ENCODE measurements at regions not wholly inside any gene's neighbourhood (a gene's known extent, or its start where the extent isn't known, plus 50 kb on each side); places are given as distances from the start of the nearest gene placed in this dataset.
A peak's percentile ranks its signal among the peaks of the same experiment; 100 is the strongest.

DNA sequence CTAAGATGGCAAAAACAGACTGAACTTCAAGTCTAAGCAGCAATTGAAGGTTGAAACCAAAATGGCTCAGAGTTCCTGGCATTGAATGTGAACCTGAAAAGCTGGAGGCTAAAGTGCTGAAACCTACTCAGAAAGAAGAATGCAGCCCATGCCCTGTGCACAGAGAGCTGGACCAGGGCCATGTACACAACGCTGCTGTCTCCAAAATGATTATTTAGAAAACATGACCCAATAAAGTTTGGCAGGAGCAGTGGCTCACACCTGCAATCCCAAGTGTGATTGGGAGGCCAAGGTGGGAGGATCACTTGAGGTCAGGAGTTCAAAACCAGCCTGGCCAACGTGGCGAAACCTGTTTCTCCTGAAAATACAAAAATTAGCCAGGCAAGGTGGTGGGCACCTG, 158.9 kb downstream of the AKR1D1 start (continued):
- TF ChIP-seq ZNF398 (tag by site-specific recombination; IDR thresholded peaks at IDR 0.05) (no peak), MEIS1 (CRISPR knock-in tag; IDR thresholded peaks at IDR 0.05; ENCODE audit: borderline replicate concordance) (no peak), ZNF555 (tag by site-specific recombination; conservative IDR thresholded peaks at IDR 0.05) (no peak)
- TF ChIP-seq, protein P1, sequence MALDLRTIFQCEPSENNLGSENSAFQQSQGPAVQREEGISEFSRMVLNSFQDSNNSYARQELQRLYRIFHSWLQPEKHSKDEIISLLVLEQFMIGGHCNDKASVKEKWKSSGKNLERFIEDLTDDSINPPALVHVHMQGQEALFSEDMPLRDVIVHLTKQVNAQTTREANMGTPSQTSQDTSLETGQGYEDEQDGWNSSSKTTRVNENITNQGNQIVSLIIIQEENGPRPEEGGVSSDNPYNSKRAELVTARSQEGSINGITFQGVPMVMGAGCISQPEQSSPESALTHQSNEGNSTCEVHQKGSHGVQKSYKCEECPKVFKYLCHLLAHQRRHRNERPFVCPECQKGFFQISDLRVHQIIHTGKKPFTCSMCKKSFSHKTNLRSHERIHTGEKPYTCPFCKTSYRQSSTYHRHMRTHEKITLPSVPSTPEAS (tag by site-specific recombination; IDR thresholded peaks at IDR 0.05): no peak

DNA sequence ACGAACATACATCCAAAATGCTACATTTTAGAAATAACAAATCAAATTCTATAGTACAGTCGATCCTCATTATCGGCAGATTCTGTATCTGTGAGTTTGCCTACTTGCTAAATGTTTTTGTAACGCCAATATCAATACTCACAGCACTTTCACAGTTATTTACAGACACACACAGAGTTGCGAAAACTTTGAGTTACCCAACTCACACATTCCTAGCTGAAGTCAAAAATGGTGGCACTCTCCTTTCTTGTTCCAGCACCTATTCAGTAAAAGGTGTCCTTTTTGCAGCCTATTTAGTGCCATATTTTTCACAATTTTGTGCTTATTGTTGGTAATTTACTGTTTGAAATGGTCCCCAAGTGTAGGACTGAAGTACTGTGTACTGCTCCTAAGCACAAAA, 161.7 kb downstream of the AKR1D1 start:
- ChIA-PET CTCF (interaction anchor here (0.6 kb wide), 1 partner anchor 77 kb away, joined by 4 read pairs; no protein-coding TSS in a partner anchor), POLR2A (no interaction called here)
- no peak for TF ChIP-seq ZNF544 (tag by site-specific recombination; IDR thresholded peaks at IDR 0.05)
- TF ChIP-seq KLF7 (tag by site-specific recombination; IDR thresholded peaks at IDR 0.05; ENCODE audit: borderline replicate concordance): no peak
- TF ChIP-seq ZNF449 (tag by site-specific recombination; IDR thresholded peaks at IDR 0.05): no peak
- TF ChIP-seq ZNF610 (tag by site-specific recombination; IDR thresholded peaks at IDR 0.05; ENCODE audit: borderline replicate concordance): no peak
- no peak for TF ChIP-seq OSR2 (tag by site-specific recombination; IDR thresholded peaks at IDR 0.05)
- no peak for TF ChIP-seq ZNF112 (tag by site-specific recombination; IDR thresholded peaks at IDR 0.05)
- no peak overlapping the region for H3K27ac ChIP-seq (ENCODE audit: extremely low read depth, low read depth, low read length)
- H3K36me3 ChIP-seq (ENCODE audit: control insufficient read depth in 2 of 2, insufficient read depth in 1 of 2, low read length in 2 of 2): no peaks in the 10 kb centered on the region
- no peak overlapping the region for H3K4me3 ChIP-seq (ENCODE audit: low read depth, low read length)
- H3K9me3 ChIP-seq (ENCODE audit: control insufficient read depth, insufficient read depth, low read depth, low read length): no peaks in the 10 kb centered on the region
- H3K4me1 ChIP-seq (ENCODE audit: control insufficient read depth, insufficient read depth, low read length): no peaks in the 10 kb centered on the region

GRCh38 chr7:138238734-138239659, 162.7 kb downstream of the AKR1D1 start:
- CTCF ChIA-PET: no interaction called here
- no peak overlapping the region for H3K27ac ChIP-seq (ENCODE audit: extremely low read depth, low read depth, low read length)

GRCh38 chr7:138243430-138243829, 167.2 kb downstream of the AKR1D1 start:
- TF ChIP-seq TRIM28 (IDR thresholded peaks at IDR 0.05; ENCODE audit: borderline replicate concordance, low read length): peak; percentile 82
- no peak for TF ChIP-seq ZNF544 (tag by site-specific recombination; IDR thresholded peaks at IDR 0.05)
- CTCF ChIA-PET: no interaction called here
- no peaks in the 10 kb centered on the region for H3K36me3 ChIP-seq (ENCODE audit: control insufficient read depth in 2 of 2, insufficient read depth in 1 of 2, low read length in 2 of 2)
- no peaks in the 10 kb centered on the region for H3K4me1 ChIP-seq (ENCODE audit: control insufficient read depth, insufficient read depth, low read length)
- POLR2A ChIA-PET: no interaction called here
- H3K4me3 ChIP-seq (ENCODE audit: low read depth, low read length): no peak overlapping the region
- H3K9me3 ChIP-seq (ENCODE audit: control insufficient read depth, insufficient read depth, low read depth, low read length): no peaks in the 10 kb centered on the region
- no peak overlapping the region for H3K27ac ChIP-seq (ENCODE audit: extremely low read depth, low read depth, low read length)

More at GRCh38 chr7:138238734-138239659, 162.7 kb downstream of the AKR1D1 start:
- Histone ChIP-seq H3K4me3 (ENCODE audit: low read depth, low read length) (no peak overlapping the region), H3K4me1 (ENCODE audit: control insufficient read depth, insufficient read depth, low read length) (no peaks in the 10 kb centered on the region), H3K9me3 (ENCODE audit: control insufficient read depth, insufficient read depth, low read depth, low read length) (no peaks in the 10 kb centered on the region), H3K36me3 (ENCODE audit: control insufficient read depth in 2 of 2, insufficient read depth in 1 of 2, low read length in 2 of 2) (no peaks in the 10 kb centered on the region)
- POLR2A ChIA-PET: no interaction called here
- TF ChIP-seq ZNF624 (tag by site-specific recombination; IDR thresholded peaks at IDR 0.05) (no peak), SETDB1 (IDR thresholded peaks at IDR 0.05; ENCODE audit: insufficient read length, low read length) (peak; percentile 55)

All from HEK293 (cell line).